ENCODE measurements at regions not wholly inside any gene's neighbourhood (a gene's known extent, or its start where the extent isn't known, plus 50 kb on each side); places are given as distances from the start of the nearest gene placed in this dataset.

DNA sequence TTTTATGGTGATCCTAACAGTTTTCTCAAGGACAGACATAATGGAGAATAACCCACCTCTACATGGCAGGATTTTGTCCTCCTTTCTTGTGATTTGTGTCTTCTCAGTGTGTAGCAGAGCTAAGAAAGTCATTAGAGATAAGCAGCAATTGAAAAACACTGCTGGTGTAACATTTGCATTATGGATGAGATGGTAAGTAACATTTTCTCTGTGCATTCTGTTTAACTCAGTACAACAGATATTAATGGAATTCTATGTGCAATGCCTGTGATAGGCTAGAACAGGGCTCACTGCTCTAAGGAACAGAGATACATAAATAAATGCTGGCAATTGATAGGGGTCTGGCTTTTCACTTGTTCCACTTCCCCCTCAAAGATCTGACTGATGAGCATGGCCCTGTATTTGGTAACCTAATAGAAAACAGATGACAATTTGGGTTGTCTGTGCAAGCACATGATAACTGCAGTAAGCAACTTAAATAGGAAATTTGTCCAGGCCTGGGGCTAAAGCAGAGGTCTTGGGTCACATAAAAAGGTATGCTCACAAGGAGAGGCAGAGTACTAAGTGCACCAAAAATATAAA lies 560.3 kb upstream of the POM121L12 start:
- in situ Hi-C loops (cut with HindIII; ENCODE audit: low pct_unique_long_range_greater_than_20kb, low sequenced_read_pairs): no loop called here
- no peak for DNase-seq (ENCODE audit: low read depth)

DNA sequence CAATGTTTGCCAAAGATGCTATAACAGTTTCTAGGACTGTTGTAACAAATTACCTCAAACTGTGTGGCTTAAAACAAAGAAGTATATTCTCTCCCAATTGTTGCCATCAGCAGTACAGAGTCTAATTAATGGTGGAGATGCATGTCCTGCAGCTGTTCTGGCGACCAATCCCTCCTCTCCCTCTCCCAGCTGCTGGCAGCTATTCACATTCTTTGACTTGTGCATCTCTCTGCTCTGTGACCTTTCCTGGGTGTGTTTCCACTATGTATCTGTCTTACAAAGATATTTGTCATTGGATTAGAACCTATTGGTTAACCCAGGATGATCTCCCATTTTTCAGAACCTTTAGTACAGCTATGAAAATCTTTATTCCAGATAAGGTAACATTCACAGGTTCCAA lies 561.7 kb upstream of the POM121L12 start:
- in situ Hi-C loops (cut with HindIII; ENCODE audit: low pct_unique_long_range_greater_than_20kb, low sequenced_read_pairs): no loop called here
- DNase-seq (ENCODE audit: low read depth): no peak

DNA sequence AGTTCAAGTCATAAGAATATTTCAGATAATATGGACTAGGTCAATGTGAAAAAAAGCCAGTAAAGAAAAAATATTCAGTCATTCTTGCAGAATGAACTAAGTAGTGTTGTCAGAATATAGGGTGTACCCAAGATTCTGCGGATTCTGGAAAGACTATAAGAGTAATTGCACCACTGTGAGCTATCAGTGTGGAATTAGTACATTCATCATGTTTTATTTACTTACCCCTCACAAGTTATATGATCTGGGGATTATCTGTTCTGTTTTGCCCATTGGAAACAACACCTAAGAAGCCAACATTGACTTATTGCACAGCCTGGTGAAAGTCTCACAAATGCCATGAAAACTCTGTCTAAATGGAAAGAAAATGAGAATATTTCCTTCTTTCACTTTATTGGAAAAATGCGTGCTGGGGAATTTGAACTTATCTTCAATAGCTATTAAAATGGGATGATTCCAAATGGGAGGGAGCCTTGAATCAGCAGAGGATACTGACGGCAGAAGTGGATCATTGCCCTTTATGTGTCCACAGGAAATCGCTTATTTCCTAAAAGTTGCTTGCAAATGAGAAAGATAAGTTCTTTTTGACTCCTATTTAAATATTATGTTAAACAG lies 563.3 kb upstream of the POM121L12 start:
- in situ Hi-C loops (cut with HindIII; ENCODE audit: low pct_unique_long_range_greater_than_20kb, low sequenced_read_pairs): no loop called here
- no peak for DNase-seq (ENCODE audit: low read depth)

DNA sequence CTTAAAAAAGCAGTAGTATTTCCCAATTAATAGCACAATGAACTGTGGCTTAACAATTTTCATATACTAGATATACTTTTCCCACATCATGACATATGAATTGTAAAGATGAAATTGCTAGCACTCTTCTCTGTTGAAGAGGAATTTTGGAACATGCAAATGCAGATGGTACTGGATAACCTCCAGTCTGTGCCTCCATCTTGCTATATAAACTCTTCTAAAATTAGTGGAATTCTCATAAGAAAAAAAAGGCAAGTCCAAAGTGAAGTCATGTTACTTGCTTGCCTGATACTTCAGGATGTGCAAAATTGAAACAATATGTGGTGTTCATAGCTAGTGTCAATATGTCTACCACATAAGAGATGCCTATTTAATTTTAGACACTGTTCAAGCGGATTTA lies 570.2 kb upstream of the POM121L12 start:
- in situ Hi-C loops (cut with HindIII; ENCODE audit: low pct_unique_long_range_greater_than_20kb, low sequenced_read_pairs): no loop called here
- no peak for DNase-seq (ENCODE audit: low read depth)

DNA sequence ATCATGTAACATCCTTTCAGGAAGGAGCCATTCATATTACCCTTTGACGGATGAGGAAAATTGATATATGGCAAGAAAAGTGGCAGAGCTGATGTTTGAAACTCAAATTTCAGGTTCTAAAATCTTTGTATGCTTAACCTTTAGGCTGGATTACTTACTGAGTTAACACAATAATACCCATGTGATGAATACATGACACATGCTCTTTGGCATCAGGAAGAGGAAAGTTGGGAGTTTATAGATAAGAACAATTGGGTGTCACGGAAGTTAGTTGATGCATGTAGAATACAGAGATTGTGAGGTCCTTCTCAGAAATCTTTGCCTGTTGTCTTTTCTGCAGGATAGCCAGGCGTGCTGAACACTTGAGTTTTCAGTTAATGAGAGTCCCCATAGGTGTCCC lies 572.1 kb upstream of the POM121L12 start:
- in situ Hi-C loops (cut with HindIII; ENCODE audit: low pct_unique_long_range_greater_than_20kb, low sequenced_read_pairs): no loop called here

DNA sequence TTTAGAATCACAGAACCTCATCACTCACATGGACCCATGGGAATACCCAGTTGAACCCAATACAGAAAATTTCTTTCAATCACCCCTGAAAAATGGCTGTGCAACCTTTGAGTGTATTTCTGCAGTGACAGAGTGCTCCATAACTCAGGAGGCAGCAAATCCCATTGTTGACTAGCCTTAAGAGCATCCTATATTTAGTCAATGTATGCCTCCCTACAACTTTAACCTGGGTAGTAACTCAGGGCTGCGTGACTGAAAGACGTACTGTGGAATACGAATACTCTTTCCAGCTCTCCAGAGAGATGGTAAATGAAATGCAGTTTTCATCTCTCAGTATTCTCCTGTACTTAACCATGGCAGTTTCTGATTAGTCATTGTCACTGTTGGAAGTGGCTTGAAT lies 573.0 kb upstream of the POM121L12 start:
- in situ Hi-C loops (cut with HindIII; ENCODE audit: low pct_unique_long_range_greater_than_20kb, low sequenced_read_pairs): no loop called here
- DNase-seq (ENCODE audit: low read depth): no peak

More for the DNA sequence above, 572.1 kb upstream of the POM121L12 start:
- DNase-seq (ENCODE audit: low read depth): no peak

DNA sequence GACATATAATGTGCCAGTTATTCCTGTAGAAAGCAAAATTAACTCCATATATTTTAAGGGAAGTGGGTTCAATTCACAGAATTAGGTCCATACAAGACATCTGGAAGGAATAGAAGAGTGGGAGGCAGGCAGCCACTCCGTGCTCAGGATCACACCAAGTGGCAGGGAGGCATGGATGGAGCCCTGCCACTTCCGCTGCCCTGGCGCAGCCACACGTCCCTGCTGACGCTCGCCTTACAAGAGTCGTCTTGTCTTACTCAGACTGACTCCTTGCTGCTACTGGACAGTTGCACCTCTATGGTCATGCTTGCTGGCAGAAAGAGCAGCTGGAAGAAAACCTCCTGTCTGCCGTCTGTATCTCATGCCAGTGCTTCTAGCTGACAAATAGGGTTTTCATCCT lies 579.9 kb upstream of the POM121L12 start:
- in situ Hi-C loops (cut with HindIII; ENCODE audit: low pct_unique_long_range_greater_than_20kb, low sequenced_read_pairs): no loop called here
- DNase-seq (ENCODE audit: low read depth): no peak

DNA sequence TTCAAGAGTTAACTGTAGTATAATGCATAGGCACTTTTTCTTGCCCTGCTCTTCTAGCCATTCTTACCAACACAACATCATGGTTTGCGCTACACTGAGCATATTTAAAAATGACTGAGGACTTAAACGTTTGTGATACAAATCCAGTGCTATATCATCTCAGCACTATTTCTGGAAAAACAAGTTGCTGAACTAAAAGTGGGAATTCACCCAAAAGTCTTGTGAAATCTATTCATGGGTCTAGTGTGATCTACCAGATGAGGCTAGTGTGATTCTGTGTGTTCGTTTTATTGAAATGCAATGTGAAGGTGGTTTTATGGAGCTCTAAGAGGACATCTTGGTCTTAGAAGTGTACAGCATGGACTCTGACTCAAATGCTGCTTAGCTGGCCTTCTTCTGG lies 584.6 kb upstream of the POM121L12 start:
- in situ Hi-C loops (cut with HindIII; ENCODE audit: low pct_unique_long_range_greater_than_20kb, low sequenced_read_pairs): no loop called here
- no peak for DNase-seq (ENCODE audit: low read depth)

DNA sequence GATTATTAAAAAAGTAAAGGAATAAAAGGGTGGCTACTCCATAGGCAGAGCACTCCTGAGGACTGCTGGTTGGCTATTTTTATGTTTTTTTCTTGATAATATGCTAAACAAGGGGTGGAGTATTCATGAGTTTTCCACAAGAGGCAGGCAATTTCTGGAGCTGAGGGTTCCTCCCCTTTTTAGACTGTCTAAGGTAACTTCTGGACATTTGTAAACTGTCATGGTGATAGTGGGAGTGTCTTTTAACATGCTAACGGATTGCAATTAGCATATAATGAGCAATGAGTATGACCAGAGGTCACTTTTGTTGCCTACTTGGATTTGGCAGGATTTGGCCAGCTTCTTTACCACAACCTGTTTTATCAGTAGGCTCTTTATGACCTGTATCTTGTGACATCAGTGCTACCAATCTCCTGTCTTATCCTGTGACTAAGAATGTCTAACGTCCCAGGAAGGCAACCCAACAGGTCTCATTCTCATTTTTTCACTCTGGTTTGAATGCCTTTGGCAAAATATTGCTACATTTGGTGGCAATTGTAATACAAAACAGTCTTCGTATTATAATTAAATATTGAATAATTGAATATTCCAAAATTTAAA lies 587.8 kb upstream of the POM121L12 start:
- no peak for DNase-seq (ENCODE audit: low read depth)
- in situ Hi-C loops (cut with HindIII; ENCODE audit: low pct_unique_long_range_greater_than_20kb, low sequenced_read_pairs): no loop called here

DNA sequence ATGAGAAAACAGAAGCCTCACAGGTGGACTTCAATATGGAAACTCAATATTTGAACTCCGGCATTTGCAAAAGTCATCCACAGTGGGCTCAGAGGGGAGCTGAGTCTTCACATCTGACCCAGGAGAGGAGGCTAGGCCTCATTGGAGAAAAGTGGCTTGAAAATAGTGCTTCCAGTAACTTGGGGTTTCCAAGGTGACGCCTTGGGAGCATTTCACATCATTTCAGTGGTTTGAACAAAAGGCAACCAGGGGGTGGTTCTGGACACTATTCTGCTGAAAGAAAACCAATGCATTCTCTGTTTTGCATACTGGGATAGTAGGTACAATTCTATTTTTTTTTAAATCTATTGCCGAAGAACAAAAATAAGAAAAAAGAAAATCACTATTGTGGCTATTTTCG lies 599.2 kb upstream of the POM121L12 start:
- in situ Hi-C loops (cut with HindIII; ENCODE audit: low pct_unique_long_range_greater_than_20kb, low sequenced_read_pairs): no loop called here
- no peak for DNase-seq (ENCODE audit: low read depth)

DNA sequence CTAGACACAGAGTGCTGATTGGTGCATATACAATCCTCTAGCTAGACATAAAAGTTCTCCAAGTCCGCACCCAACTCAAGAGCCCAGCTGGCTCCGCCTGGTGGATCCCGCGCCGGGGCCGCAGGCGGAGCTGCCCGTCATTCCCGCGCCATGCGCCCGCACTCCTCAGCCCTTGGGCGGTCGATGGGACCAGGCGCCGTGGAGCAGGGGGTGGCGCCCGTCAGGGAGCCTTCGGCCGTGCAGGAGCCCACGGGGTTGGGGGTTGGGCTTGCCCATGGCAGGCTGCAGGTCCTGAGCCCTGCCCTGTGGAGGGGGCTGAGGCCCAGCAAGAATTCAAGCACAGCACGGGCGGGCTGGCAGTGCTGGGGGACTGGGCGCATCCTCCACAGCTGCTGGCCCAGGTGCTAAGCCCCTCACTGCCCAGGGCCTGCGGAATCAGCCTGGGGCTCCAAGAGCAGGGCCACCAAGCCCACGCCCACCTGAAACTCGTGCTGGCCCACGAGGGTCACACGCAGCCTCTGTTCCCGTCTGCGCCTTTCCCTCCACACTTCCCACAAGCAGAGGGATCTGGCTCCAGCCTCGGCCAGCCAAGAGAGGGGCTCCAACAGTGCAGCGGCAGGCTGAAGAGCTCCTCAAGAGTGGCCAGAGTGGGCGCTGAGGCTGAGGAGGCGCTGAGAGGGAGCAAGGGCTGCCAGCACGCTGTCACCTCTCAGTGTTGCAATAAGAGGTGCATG lies 604.2 kb upstream of the POM121L12 start:
- DNase-seq (ENCODE audit: low read depth): no peak
- in situ Hi-C loops (cut with HindIII; ENCODE audit: low pct_unique_long_range_greater_than_20kb, low sequenced_read_pairs): no loop called here

DNA sequence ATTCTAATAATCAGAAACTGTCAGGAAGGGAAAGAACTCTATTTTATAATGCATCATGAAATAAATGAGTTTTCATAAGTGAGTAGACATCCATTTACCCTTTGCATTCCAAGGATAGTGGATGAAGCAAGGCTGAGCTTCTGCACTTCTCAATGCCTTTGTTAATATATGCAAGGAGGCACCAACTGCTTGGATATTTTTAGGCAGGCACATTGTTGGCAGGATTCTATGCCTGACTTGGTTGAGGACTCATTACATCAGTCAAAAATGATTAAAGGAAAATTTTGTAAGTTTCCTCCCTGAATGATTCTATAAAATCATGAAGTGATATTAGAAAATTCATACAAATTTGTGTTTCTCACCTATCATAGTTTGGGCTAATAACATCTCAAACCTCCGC lies 612.2 kb upstream of the POM121L12 start:
- no peak for DNase-seq (ENCODE audit: low read depth)
- in situ Hi-C loops (cut with HindIII; ENCODE audit: low pct_unique_long_range_greater_than_20kb, low sequenced_read_pairs): no loop called here

DNA sequence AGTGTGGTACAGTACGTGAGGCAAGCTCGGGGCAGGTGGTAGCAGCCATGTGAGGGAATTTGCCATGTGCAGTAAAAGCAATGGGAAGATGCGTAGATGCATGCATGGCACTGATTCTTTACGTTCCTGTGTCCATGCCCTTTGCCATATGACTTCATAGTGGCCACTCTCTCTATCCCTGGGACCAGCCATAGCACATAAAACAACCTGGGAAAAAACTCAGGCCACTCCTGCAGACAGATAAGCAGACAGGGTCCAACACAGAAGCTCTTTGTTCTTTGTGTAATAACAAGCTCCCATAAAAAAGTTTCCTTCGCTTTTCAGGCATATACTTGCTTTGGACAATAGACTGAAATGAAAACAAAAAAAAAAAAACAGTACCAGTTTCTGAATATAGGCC lies 622.4 kb upstream of the POM121L12 start:
- in situ Hi-C loops (cut with HindIII; ENCODE audit: low pct_unique_long_range_greater_than_20kb, low sequenced_read_pairs): no loop called here
- DNase-seq (ENCODE audit: low read depth): no peak

DNA sequence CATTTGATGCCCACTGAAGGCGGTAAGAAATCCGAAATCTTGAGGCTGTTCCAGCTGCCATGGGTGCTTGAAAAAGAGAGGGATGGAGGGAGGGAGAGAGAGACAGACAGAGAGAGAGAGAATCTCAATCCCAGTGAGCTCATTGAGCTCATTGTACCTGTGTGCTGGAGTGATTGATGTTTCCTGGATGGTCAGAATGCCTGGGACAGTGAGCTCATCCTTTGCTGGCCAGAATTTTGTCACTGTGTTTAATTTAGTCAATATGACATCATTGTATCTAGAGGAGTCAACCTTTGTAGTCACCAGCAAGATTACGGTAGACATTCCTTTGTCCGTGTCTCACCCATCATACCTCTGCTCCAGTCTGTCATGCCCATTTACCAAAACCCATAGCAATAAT lies 625.4 kb upstream of the POM121L12 start:
- in situ Hi-C loops (cut with HindIII; ENCODE audit: low pct_unique_long_range_greater_than_20kb, low sequenced_read_pairs): no loop called here
- DNase-seq (ENCODE audit: low read depth): no peak

DNA sequence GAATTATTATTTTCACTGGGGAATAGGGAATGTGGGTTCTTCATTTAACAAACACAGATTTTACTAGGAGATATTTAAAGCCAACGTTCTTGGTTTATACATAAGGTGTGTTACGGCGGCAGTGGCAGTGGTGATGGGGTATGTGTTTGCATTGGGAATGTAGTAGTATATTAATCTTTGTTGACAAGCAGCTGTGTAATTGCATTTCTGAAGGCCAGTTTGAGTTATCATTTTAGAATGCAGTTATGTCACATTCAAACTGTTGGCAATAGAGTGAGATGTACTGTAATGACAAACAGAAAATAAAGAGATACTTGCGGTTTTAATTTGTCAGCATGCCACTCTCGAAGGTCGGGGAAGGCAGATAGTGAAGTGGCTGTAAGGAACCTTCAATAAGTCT lies 628.6 kb upstream of the POM121L12 start:
- DNase-seq (ENCODE audit: low read depth): no peak
- in situ Hi-C loops (cut with HindIII; ENCODE audit: low pct_unique_long_range_greater_than_20kb, low sequenced_read_pairs): no loop called here

DNA sequence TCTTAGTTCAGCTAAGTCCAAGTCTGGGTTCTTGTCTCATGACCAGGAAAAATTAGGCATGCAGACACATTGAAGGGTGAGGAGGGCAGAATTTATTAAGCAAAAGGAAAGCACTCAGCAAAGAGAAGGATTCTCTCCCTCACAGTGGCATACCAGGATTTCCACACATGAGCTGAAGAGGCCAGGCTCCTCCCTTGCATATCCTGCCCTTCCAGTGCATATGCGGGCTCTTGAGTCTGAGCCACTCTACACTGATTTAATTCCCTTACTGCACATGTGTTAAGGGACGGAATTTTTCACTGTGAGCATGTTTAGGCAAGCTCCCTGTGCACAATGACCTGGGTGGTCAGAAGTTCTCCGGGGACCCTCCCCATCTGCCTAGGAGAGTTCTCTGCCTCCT lies 652.7 kb upstream of the POM121L12 start:
- in situ Hi-C loops (cut with HindIII; ENCODE audit: low pct_unique_long_range_greater_than_20kb, low sequenced_read_pairs): no loop called here
- no peak for DNase-seq (ENCODE audit: low read depth)

DNA sequence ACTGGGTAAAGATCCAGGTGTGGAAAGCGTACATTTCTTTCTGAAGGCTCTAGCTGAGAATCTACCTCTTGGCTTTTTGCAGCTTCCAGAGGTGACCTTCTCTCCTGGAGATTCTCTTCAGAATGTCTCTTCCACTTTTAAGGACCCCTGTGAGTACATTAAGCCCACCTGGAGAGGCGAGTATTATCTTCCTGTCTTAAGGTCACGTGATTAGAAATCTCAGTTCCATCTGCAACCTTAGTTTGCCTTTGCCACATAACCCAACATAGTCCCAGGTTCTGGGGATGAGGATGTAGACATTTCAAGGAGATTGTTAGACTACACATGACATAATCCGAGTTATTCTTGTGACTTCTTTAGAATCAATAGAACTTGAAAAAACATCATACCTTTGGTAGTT lies 665.5 kb upstream of the POM121L12 start:
- DNase-seq (ENCODE audit: low read depth): no peak

DNA sequence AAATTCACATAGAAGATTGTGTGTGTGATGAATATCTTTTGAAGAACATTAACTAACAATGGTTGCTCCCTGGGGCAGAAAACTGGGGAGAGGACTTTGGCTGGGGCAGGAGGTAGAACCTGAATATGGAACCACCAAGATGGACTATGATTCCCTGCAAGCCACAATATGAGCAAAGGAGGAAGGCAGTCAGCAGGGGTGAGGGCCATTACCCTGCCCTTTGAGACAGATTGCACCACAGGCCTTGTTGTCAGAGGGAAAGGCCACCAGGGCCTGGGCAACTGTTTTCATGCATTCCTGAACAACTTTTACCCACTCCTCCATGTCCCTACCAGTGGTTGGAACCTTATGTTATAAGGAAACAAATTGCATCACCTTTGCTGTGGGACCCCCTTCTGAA lies 670.1 kb upstream of the POM121L12 start:
- DNase-seq (ENCODE audit: low read depth): no peak
- in situ Hi-C loops (cut with HindIII; ENCODE audit: low pct_unique_long_range_greater_than_20kb, low sequenced_read_pairs): no loop called here

More for the DNA sequence above, 665.5 kb upstream of the POM121L12 start:
- in situ Hi-C loops (cut with HindIII; ENCODE audit: low pct_unique_long_range_greater_than_20kb, low sequenced_read_pairs): no loop called here

DNA sequence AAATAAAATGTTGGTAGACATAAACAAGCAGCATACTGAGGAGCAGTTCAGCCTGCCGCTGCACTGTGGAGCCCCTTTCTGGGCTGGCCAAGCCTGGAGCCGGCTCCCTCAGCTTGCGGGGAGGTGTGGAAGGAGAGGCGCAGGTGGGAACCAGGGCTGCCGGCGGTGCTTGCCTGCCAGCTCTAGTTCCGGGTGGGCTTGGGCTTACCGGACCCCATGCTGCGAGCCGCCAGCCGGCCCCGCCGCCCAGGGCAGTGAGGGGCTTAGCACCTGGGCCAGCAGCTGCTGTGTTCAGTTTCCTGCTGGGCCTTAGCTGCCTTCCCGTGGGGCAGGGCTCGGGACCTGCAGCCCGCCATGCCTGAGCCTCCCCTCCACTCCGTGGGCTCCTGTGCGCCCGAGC lies 672.9 kb upstream of the POM121L12 start:
- in situ Hi-C loops (cut with HindIII; ENCODE audit: low pct_unique_long_range_greater_than_20kb, low sequenced_read_pairs): no loop called here
- no peak for DNase-seq (ENCODE audit: low read depth)

DNA sequence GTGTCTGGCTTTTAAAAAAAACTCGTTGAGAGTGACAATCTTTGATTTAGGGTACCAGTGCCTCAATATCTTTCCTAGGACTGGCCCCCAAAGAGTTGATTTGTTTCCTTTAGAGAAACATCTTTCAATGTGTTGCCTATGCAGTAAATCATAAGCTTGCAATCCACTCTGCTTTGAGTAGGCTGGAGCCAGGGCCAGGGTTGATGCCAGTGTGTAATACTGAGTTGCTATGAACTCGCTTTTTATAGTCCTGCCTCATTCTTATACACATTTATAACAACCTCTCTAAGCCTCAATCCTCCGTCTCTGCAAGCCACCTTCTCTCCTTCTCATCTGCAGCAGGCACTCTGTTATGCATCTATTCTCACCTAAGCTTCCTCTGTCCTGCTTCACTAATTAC lies 674.9 kb upstream of the POM121L12 start:
- DNase-seq (ENCODE audit: low read depth): no peak
- in situ Hi-C loops (cut with HindIII; ENCODE audit: low pct_unique_long_range_greater_than_20kb, low sequenced_read_pairs): no loop called here

All from Caki2 (cell line).